Ovary (tissue), 3 donors: ENCODE measurements at regions not wholly inside any gene's neighbourhood (a gene's known extent, or its start where the extent isn't known, plus 50 kb on each side); places are given as distances from the start of the nearest gene placed in this dataset.
"Not testable (repeated sequence)": the region's sequence is repeated elsewhere in the genome, so short reads cannot be mapped to it uniquely, and the experiment has no call there.

ENCODE experiments used
- POLR2A ChIP-seq: fragments of 450-650 bp; IDR thresholded peaks from one replicate; pipeline ENCODE4 v1.6.1; 2017; ENCODE audit warnings: antibody characterized with exemption, mild to moderate bottlenecking, moderate library complexity
- TF ChIP-seq, protein P1 (sequence below), 3 donors: fragments of 450-650 bp in 2 of 3; fragments of 200-600 bp in 1 of 3; IDR thresholded peaks; one replicate each; pipeline versions ENCODE4 v1.5.1 to v1.8.0; 2016 to 2022; ENCODE audit warnings: antibody characterized with exemption in 3 of 3, mild to moderate bottlenecking in 1 of 3
- donor health status: DM: no; HTN: no; CAD: no.

DNA sequence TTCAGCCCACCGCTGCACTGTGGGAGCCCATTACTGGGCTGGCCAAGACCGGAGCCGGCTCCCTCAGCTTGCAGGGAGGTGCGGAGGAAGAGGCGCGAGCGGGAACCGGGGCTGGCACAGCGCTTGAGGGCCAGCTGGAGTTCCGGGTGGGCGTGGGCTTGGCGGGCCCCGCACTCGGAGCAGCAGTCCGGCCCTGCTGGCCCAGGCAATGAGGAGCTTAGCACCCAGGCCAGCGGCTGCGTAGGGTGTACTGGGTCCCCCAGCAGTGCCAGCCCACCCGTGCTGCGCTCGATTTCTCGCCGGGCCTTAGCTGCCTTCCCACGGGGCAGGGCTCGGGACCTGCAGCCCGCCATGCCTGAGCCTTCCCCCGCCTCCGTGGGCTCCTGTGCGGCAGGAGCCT, 307.8 kb upstream of the DUSP10 start:
- TF ChIP-seq, protein P1, sequence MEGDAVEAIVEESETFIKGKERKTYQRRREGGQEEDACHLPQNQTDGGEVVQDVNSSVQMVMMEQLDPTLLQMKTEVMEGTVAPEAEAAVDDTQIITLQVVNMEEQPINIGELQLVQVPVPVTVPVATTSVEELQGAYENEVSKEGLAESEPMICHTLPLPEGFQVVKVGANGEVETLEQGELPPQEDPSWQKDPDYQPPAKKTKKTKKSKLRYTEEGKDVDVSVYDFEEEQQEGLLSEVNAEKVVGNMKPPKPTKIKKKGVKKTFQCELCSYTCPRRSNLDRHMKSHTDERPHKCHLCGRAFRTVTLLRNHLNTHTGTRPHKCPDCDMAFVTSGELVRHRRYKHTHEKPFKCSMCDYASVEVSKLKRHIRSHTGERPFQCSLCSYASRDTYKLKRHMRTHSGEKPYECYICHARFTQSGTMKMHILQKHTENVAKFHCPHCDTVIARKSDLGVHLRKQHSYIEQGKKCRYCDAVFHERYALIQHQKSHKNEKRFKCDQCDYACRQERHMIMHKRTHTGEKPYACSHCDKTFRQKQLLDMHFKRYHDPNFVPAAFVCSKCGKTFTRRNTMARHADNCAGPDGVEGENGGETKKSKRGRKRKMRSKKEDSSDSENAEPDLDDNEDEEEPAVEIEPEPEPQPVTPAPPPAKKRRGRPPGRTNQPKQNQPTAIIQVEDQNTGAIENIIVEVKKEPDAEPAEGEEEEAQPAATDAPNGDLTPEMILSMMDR (IDR thresholded peaks at IDR 0.05): not testable (repeated sequence)
- TF ChIP-seq POLR2A: not testable (repeated sequence)
